NB4 (cell line): ENCODE measurements at regions not wholly inside any gene's neighbourhood (a gene's known extent, or its start where the extent isn't known, plus 50 kb on each side); places are given as distances from the start of the nearest gene placed in this dataset.

Source experiments
- CTCF ChIP-seq: IDR thresholded peaks from one replicate; pipeline ENCODE4 v1.5.1; 2012; ENCODE audit warnings: low read depth, low read length
- MAX ChIP-seq: IDR thresholded peaks from 2 replicates; pipeline ENCODE4 v1.6.1; 2011; ENCODE audit warnings: low read depth, low read length
- POLR2A ChIP-seq: IDR thresholded peaks from 2 replicates; pipeline ENCODE4 v1.6.1; 2011; ENCODE audit warnings: mild to moderate bottlenecking; ENCODE audit not compliant: insufficient read length; ENCODE audit errors: extremely low read depth

- TF ChIP-seq POLR2A = no peak
- TF ChIP-seq CTCF = peak; percentile 70
- no peak for TF ChIP-seq MAX
These were observed 86.7 kb downstream of the C18orf54 start for GRCh38 chr18:54444319-54444914.
